Liver (tissue), 8 donors: ENCODE measurements at regions not wholly inside any gene's neighbourhood (a gene's known extent, or its start where the extent isn't known, plus 50 kb on each side); places are given as distances from the start of the nearest gene placed in this dataset.

Experiments used
- DNase-seq: peaks from one replicate; pipeline ENCODE4 v3.0.0-alpha.2; 2017; ENCODE audit warnings: low spot score
- H3K27ac ChIP-seq, 2 donors: one replicate each; pipeline ENCODE4 v1.7.0; 2013; ENCODE audit warnings: inconsistent platforms in 2 of 2, low read length in 2 of 2, control low read depth in 1 of 2, low read depth in 1 of 2, mild to moderate bottlenecking in 1 of 2
- H3K27me3 ChIP-seq, 4 donors: one replicate each; pipeline versions ENCODE4 v1.6.1 to v1.7.0; 2013; ENCODE audit warnings: low read length in 3 of 4, inconsistent platforms in 1 of 4, mild to moderate bottlenecking in 1 of 4, moderate library complexity in 1 of 4; ENCODE audit not compliant: control insufficient read depth in 4 of 4, insufficient read depth in 4 of 4
- H3K36me3 ChIP-seq, 4 donors: one replicate each; pipeline versions ENCODE4 v1.6.1 to v1.7.0; 2013; ENCODE audit warnings: low read length in 3 of 4, mild to moderate bottlenecking in 3 of 4, low read depth in 1 of 4, moderate library complexity in 1 of 4; ENCODE audit not compliant: control insufficient read depth in 4 of 4, insufficient read depth in 3 of 4
- H3K4me1 ChIP-seq, 4 donors: one replicate each; pipeline versions ENCODE4 v1.6.1 to v1.7.0; 2013; ENCODE audit warnings: low read length in 3 of 4, mild to moderate bottlenecking in 3 of 4, moderate library complexity in 1 of 4; ENCODE audit not compliant: control insufficient read depth in 4 of 4, insufficient read depth in 4 of 4
- H3K4me3 ChIP-seq, 3 donors: one replicate each; pipeline versions ENCODE4 v1.6.1 to v1.7.0; 2013; ENCODE audit warnings: low read length in 3 of 3, control low read depth in 1 of 3, low read depth in 1 of 3, mild to moderate bottlenecking in 1 of 3
- H3K9ac ChIP-seq, 2 donors: one replicate each; pipeline ENCODE4 v1.7.0; 2013; ENCODE audit warnings: low read length in 2 of 2, mild to moderate bottlenecking in 2 of 2, moderate library complexity in 2 of 2, control low read depth in 1 of 2, low read depth in 1 of 2
- H3K9me3 ChIP-seq, 4 donors: one replicate each; pipeline versions ENCODE4 v1.6.1 to v1.7.0; 2013; ENCODE audit warnings: low read length in 3 of 4; ENCODE audit not compliant: control insufficient read depth in 4 of 4
- CTCF ChIP-seq: fragments of 150-350 bp; IDR thresholded peaks from 2 replicates; pipeline ENCODE4 v1.5.1; 2017; ENCODE audit warnings: improper control_type of control experiment, low read depth, low read length; ENCODE audit not compliant: missing input control
- EGR1 ChIP-seq, 2 donors: IDR thresholded peaks; 2 replicates each; pipeline ENCODE4 v1.6.1; 2016 to 2018; ENCODE audit warnings: antibody characterized with exemption in 2 of 2, low read depth in 2 of 2
- FOXA2 ChIP-seq: IDR thresholded peaks from 2 replicates; pipeline ENCODE4 v1.6.1; 2016; ENCODE audit warnings: antibody characterized with exemption
- GABPA ChIP-seq, 2 donors: IDR thresholded peaks in 1 of 2; conservative IDR thresholded peaks in 1 of 2; 2 replicates each; pipeline ENCODE4 v1.6.1; 2016; ENCODE audit warnings: antibody characterized with exemption in 2 of 2, mild to moderate bottlenecking in 1 of 2, moderate library complexity in 1 of 2
- HNF4A ChIP-seq, 2 donors: conservative IDR thresholded peaks; 2 replicates each; pipeline ENCODE4 v1.6.1; 2016; ENCODE audit warnings: antibody characterized with exemption in 2 of 2, mild to moderate bottlenecking in 2 of 2
- HNF4G ChIP-seq: IDR thresholded peaks from 2 replicates; pipeline ENCODE4 v1.6.1; 2016; ENCODE audit warnings: antibody characterized with exemption
- MAX ChIP-seq: IDR thresholded peaks from 2 replicates; pipeline ENCODE4 v1.6.1; 2016; ENCODE audit warnings: antibody characterized with exemption
- NR2F2 ChIP-seq: IDR thresholded peaks from 2 replicates; pipeline ENCODE4 v1.6.1; 2016; ENCODE audit warnings: antibody characterized with exemption
- RAD21 ChIP-seq, 2 donors: IDR thresholded peaks; 2 replicates each; pipeline ENCODE4 v1.6.1; 2016; ENCODE audit warnings: antibody characterized with exemption in 2 of 2, mild to moderate bottlenecking in 2 of 2
- REST ChIP-seq: IDR thresholded peaks from 2 replicates; pipeline ENCODE4 v1.6.1; 2016; ENCODE audit warnings: antibody characterized with exemption, mild to moderate bottlenecking
- SP1 ChIP-seq: IDR thresholded peaks from 2 replicates; pipeline ENCODE4 v1.6.1; 2018; ENCODE audit warnings: antibody characterized with exemption, mild to moderate bottlenecking
- ZBTB33 ChIP-seq: IDR thresholded peaks from 2 replicates; pipeline ENCODE4 v1.6.1; 2016; ENCODE audit warnings: antibody characterized with exemption
- WGBS: extraction: QIAGEN DNeasy Blood & Tissue Kit; methylation state at CpG from one replicate; pipeline ENCODE4 v1.1.7; 2013; 5-methylcytosine and 5-hydroxymethylcytosine counted together
- donor health status: healthy.
- donor health status: healthy.
- donor health status: healthy.
- donor health status: healthy.
- donor health status: healthy.

- no peak overlapping the region for H3K4me3 ChIP-seq
- H3K27ac ChIP-seq, result no peak overlapping the region
- no peak overlapping the region for H3K9ac ChIP-seq
- H3K4me1 ChIP-seq, result no peaks in the 10 kb centered on the region
- 85% methylated on average over 1 of the region's 1 CpG for WGBS
- TF ChIP-seq MAX (no peak), CTCF (no peak), REST (no peak), FOXA2 (no peak), NR2F2 (no peak), SP1 (no peak), EGR1 (IDR thresholded peaks at IDR 0.05; ENCODE audit: low read depth in 2 of 2) (no peak), ZBTB33 (no peak), GABPA (IDR thresholded peaks at IDR 0.05 in 1 of 2, conservative IDR thresholded peaks at IDR 0.05 in 1 of 2) (no peak), RAD21 (IDR thresholded peaks at IDR 0.05) (no peak), HNF4A (conservative IDR thresholded peaks at IDR 0.05) (no peak)
- no peaks in the 10 kb centered on the region for H3K36me3 ChIP-seq
- H3K27me3 ChIP-seq, result no peaks in the 10 kb centered on the region
- H3K9me3 ChIP-seq, result no peaks in the 10 kb centered on the region
- no peak for DNase-seq
Measured at GRCh38 chr4:124201636-124202035, 510.9 kb downstream of the ANKRD50 start.

- H3K36me3 ChIP-seq, result no peaks in the 10 kb centered on the region
- WGBS, result 27% methylated on average over 2 of the region's 2 CpGs
- no peak for DNase-seq
Measured at GRCh38 chr4:124202099-124202498, 510.4 kb downstream of the ANKRD50 start.

More at GRCh38 chr4:124202099-124202498, 510.4 kb downstream of the ANKRD50 start:
- Histone ChIP-seq H3K27me3 (no peaks in the 10 kb centered on the region), H3K27ac (no peak overlapping the region), H3K9me3 (no peaks in the 10 kb centered on the region), H3K4me3 (no peak overlapping the region), H3K4me1 (no peaks in the 10 kb centered on the region), H3K9ac (no peak overlapping the region)
- no peak for TF ChIP-seq HNF4G
- TF ChIP-seq CTCF, result peak; percentile 14
